Loucy (cell line): ENCODE measurements at regions not wholly inside any gene's neighbourhood (a gene's known extent, or its start where the extent isn't known, plus 50 kb on each side); places are given as distances from the start of the nearest gene placed in this dataset.

Experiments
- EZH2phosphoT487 ChIP-seq: fragments of 200-600 bp; IDR thresholded peaks from 2 replicates; pipeline ENCODE4 v1.6.1; 2018; ENCODE audit warnings: antibody characterized with exemption, mild to moderate bottlenecking, moderate library complexity, borderline replicate concordance
- TF ChIP-seq, protein P1 (sequence below): fragments of 200-600 bp; sonication (generic); conservative IDR thresholded peaks from 2 replicates; pipeline ENCODE4 v1.5.1; 2014; ENCODE audit warnings: mild to moderate bottlenecking, antibody characterized with exemption, low read length

DNA sequence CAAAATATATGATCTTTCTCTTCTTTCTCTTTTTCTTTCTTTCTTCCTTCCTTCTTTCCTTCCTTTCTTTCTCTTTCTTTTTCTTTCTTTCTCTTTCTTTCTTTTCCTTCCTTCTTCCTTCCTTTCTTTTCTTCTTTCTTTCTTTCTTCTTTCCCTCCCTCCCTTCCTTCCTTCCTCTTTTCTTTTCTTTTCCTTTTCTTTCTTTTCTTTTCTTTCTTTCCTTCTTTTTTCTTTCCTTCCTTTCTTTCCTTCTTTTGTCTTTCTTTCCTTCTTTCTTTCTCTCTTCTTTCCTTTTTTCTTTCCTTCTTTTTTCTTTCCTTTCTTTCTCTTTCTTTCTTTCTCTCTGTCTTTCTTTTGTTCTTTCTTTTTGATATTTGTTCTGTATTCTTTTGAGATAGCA lies 1356.0 kb upstream of the SEL1L start:
- TF ChIP-seq, protein P1, sequence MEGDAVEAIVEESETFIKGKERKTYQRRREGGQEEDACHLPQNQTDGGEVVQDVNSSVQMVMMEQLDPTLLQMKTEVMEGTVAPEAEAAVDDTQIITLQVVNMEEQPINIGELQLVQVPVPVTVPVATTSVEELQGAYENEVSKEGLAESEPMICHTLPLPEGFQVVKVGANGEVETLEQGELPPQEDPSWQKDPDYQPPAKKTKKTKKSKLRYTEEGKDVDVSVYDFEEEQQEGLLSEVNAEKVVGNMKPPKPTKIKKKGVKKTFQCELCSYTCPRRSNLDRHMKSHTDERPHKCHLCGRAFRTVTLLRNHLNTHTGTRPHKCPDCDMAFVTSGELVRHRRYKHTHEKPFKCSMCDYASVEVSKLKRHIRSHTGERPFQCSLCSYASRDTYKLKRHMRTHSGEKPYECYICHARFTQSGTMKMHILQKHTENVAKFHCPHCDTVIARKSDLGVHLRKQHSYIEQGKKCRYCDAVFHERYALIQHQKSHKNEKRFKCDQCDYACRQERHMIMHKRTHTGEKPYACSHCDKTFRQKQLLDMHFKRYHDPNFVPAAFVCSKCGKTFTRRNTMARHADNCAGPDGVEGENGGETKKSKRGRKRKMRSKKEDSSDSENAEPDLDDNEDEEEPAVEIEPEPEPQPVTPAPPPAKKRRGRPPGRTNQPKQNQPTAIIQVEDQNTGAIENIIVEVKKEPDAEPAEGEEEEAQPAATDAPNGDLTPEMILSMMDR: no peak
- no peak for TF ChIP-seq EZH2phosphoT487
